Stimulated activated CD8-positive, alpha-beta memory T cell treated with anti-CD3 and anti-CD28 coated beads, Interleukin-2, amount 100 ng/mL, for 48 hours (primary cell): ENCODE measurements at regions not wholly inside any gene's neighbourhood (a gene's known extent, or its start where the extent isn't known, plus 50 kb on each side); places are given as distances from the start of the nearest gene placed in this dataset.
"Not testable (repeated sequence)": the region's sequence is repeated elsewhere in the genome, so short reads cannot be mapped to it uniquely, and the experiment has no call there.

Experiments
- DNase-seq, 2 donors: peaks; one replicate each; pipeline ENCODE4 v3.0.0-alpha.2; 2020; ENCODE audit warnings: low read depth in 2 of 2

- DNase-seq: no peak
Measured at GRCh38 chr15:62270216-62270921, 105.3 kb upstream of the C2CD4B start.

DNA sequence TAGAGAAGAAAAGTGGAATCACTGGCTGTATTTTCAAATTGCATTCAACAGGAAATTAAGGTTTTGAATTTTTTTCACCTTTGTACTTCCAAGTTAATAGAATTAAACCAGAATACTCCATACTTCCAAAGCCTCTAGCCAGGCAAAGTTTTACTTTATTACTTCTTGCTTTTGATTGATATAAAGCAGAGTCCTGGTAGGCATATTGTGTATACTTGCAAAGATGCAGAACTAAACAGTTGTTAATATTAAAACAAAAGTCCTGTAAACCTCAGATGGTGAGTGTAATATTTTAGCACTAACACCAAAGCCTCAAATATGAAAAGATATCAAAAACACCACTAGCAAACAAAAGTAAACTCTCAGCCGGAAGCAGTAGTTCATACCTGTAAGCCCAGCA, 107.2 kb upstream of the C2CD4B start:
- DNase-seq: no peak

- no peak for DNase-seq
Measured at GRCh38 chr15:62275831-62276230, 110.7 kb upstream of the C2CD4B start.

DNA sequence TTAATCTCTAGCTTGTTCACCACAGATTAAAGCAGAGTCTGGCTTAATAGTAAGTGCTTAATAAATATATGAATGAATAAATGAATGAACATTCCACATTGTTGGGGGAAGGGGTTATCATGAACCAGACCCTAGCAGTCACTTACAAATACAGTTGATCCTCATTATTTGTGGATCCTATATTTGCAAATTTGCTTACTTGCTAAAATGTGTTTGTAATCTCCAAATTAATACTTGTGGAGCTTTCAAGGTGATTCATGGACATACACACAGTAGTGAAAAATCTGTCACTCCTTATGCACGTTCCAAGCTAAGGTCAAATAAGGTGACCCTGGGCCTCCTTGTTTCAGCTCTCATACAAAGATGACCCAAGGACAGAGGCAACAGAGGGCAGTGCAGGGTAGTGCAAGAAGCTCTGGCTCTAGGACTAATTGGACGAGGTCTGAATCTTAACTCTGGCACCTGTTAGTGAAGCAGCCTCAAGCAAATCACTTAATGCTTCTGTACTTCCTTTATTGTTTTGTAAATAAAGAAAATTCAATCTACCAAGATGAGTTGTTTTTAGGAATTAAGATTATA, 112.8 kb upstream of the C2CD4B start:
- no peak for DNase-seq

- DNase-seq: no peak
Measured at GRCh38 chr15:62278534-62278933, 113.4 kb upstream of the C2CD4B start.

GRCh38 chr15:62279041-62279440, 114.0 kb upstream of the C2CD4B start:
- DNase-seq: no peak

- no peak for DNase-seq
Measured at GRCh38 chr15:62280625-62281024, 115.5 kb upstream of the C2CD4B start.

GRCh38 chr15:62281801-62282200, 116.7 kb upstream of the C2CD4B start:
- not testable (repeated sequence) for DNase-seq

DNA sequence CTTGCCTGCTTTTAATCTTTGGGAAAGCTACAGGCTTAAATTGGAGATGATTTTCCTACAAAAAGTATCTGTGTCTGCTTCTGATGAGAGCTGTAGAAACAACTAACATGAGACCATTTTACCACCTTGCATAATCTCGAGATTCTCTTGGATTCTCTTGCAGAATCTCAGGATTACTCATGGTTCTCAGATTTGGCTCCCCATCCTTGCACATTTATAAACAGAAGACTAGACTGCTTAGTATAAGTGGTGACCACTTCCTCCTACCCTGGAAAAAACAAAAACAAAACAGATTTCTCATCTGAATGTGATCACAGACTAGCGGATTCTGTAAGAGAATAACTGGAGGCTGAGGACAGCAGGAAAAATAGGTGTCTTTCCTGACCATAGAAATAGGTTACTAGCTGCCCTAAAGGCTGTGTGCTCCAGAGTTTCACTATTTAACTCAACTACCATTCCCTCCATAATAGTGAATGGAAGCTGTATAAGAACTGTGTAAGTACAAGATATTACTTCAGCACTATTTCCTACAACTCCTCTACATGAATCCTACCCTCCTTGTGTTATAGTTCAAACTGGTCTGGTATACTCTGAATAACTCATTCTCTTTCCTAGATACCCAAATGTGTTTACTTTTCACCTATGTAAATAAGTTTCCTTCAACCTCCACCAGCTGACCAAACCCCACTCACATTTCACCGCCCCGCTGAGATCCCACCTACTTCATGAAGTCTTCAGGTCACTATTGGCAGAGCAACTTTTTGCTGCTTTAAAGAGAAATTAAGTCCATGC, 122.2 kb upstream of the C2CD4B start:
- DNase-seq: no peak

- no peak for DNase-seq
Measured at GRCh38 chr15:62288361-62289017, 123.4 kb upstream of the C2CD4B start.

- no peak for DNase-seq
Measured at GRCh38 chr15:62291262-62291661, 126.2 kb upstream of the C2CD4B start.

- no peak for DNase-seq
Measured at GRCh38 chr15:62296756-62297507, 131.8 kb upstream of the C2CD4B start.

GRCh38 chr15:62297522-62297921, 132.4 kb upstream of the C2CD4B start:
- no peak for DNase-seq

- no peak for DNase-seq
Measured at GRCh38 chr15:62297933-62298332, 132.8 kb upstream of the C2CD4B start.

GRCh38 chr15:62298811-62299210, 133.7 kb upstream of the C2CD4B start:
- no peak for DNase-seq

DNA sequence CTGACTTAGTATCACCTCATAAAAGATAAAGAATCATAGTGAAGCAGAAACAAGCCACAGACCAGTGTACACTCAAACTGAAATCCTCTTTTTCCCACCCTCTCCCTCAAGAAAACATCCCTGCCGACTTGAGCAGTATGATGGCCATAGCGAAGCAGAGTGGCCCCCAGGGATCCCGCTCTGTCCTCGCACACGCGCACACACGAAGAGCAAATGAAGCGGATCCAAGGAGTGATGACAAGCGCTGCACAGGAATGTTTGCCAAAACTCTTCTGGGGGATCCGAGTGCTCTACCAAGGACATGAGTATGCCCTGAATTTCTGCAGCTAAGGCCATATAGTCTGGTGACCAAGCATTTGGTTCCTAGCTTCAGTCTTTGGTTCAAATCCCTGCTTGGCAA, 134.5 kb upstream of the C2CD4B start:
- no peak for DNase-seq

GRCh38 chr15:62301993-62302675, 137.0 kb upstream of the C2CD4B start:
- DNase-seq: no peak

GRCh38 chr15:62306851-62307504, 141.9 kb upstream of the C2CD4B start:
- DNase-seq: no peak

- no peak for DNase-seq
Measured at GRCh38 chr15:62307551-62307950, 142.5 kb upstream of the C2CD4B start.

DNA sequence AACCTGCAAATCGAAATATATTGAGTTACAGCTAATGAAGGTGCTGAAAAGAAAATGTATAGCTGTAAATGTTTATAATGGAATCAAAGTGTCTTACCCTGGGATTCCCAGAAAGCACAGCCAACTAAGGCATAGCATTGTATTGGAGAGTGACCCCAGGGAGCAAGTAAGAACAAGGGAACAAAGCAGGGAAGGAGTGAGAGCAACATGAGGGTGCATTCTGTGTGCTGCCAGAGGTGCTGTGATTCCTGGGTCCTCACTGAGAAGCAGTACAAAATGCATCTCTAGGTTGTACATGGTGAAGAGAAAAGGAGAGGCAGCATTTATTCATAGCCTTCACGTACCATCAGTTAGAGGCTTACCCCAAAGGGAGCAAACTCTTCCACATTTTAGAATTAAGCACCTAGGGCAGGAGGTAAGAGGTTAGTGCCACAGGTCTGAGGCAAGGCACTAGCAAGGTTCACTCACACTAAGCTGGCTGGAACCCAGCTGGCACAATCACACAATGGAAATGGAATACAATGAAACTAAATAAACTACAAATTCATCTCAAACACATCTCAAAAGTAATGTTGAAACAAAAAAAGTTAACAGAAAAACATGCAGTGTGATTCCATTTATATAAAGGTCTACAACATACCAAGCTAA, 151.5 kb upstream of the C2CD4B start:
- DNase-seq: no peak
